ENCODE measurements at regions not wholly inside any gene's neighbourhood (a gene's known extent, or its start where the extent isn't known, plus 50 kb on each side); places are given as distances from the start of the nearest gene placed in this dataset.

GRCh38 chr19:31699421-31699820, 350.2 kb upstream of the TSHZ3 start:
- TF ChIP-seq CTCF (conservative IDR thresholded peaks at IDR 0.05; ENCODE audit: low read length) (no peak), EZH2phosphoT487 (IDR thresholded peaks at IDR 0.05; ENCODE audit: borderline replicate concordance, low read depth, low read length) (no peak)
